ENCODE measurements at regions not wholly inside any gene's neighbourhood (a gene's known extent, or its start where the extent isn't known, plus 50 kb on each side); places are given as distances from the start of the nearest gene placed in this dataset.
A peak's percentile ranks its signal among the peaks of the same experiment; 100 is the strongest.

DNA sequence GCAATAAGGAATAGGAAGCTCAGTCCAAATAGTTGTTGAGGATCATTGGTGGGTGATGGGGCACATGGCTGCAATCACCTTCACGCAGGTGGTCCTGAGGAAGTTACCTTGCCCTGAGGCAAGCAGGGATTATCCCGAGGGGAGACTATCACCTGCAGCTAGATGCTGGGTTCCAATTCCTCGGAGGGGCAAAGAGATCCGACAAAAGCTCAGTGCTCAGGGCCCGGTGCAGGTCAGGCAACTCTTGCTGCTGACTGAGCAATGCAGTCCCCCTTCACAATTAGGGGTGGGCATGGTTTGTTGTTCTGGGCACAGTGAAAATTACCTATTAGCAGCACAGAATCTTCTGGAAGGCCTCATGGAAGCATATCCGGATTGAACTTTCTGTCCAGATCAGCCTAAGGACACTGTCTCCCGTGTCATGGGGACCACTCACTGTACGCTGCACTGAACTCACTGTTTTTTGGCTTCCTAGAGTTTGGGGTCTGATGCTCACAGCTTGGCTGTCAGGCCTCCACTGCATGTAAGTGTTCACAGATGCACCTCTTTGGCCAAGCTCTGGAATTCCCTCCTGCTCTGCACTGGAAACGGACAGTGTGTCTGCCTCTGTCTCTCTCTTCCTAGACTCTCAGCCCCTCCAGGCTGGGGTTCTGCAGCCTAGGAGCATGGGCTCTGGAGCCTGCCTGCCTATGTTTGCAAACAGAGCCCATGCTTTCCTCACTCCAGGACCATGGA is 372.7 kb downstream of the ZNF536 start:
- no peaks in the 10 kb centered on the region for H3K79me2 ChIP-seq (ENCODE audit: insufficient read depth, low read length)
- no peaks in the 10 kb centered on the region for H3K4me1 Mint-ChIP-seq
- H3K4me1 ChIP-seq (ENCODE audit: control insufficient read depth in 1 of 2, insufficient read depth in 2 of 2, low read length in 2 of 2), result no peaks in the 10 kb centered on the region
- DNase-seq, result no peak
- 91% methylated on average over 8 of the region's 9 CpGs for WGBS (ENCODE audit: insufficient coverage)
- H3K27me3 ChIP-seq (ENCODE audit: control insufficient read depth in 2 of 2, insufficient read depth in 2 of 2, low read length in 2 of 2), result no peaks in the 10 kb centered on the region
- no peaks in the 10 kb centered on the region for H3K36me3 ChIP-seq (replicated peaks in 1 of 2; ENCODE audit: control insufficient read depth in 1 of 2, insufficient read depth in 2 of 2, low read length in 2 of 2)
- intact Hi-C loops (cut with micrococcal nuclease), result no loop called here
- peaks cover 2 to 11% (median 6%) of the 10 kb centered on the region in 7 donors for H3K9me3 Mint-ChIP-seq
- no peak overlapping the region for H3K4me3 Mint-ChIP-seq
- H3K4me2 ChIP-seq (replicated peaks; ENCODE audit: extremely low read depth, low read length, poor library complexity, severe bottlenecking), result no peak overlapping the region
- peaks cover 0 to 7% (median 6%) of the 10 kb centered on the region in 3 donors for H3K27me3 Mint-ChIP-seq (ENCODE audit: low read depth in 3 of 3)
- H3K36me3 Mint-ChIP-seq, result no peaks in the 10 kb centered on the region
- peaks cover 3 to 6% of the 10 kb centered on the region in 2 donors for H3K9me3 ChIP-seq (replicated peaks in 1 of 2; ENCODE audit: control insufficient read depth in 1 of 2, insufficient read depth in 1 of 2, low read length in 2 of 2)
- peak overlapping the region in 1 of 7 donors; percentile 33 for H3K27ac Mint-ChIP-seq
- no peak overlapping the region for H2AFZ ChIP-seq (ENCODE audit: insufficient read depth, low read depth, low read length, poor library complexity, severe bottlenecking)
- H3K27ac ChIP-seq (ENCODE audit: low read depth in 1 of 2, low read length in 2 of 2), result no peak overlapping the region
- TF ChIP-seq, protein P1, sequence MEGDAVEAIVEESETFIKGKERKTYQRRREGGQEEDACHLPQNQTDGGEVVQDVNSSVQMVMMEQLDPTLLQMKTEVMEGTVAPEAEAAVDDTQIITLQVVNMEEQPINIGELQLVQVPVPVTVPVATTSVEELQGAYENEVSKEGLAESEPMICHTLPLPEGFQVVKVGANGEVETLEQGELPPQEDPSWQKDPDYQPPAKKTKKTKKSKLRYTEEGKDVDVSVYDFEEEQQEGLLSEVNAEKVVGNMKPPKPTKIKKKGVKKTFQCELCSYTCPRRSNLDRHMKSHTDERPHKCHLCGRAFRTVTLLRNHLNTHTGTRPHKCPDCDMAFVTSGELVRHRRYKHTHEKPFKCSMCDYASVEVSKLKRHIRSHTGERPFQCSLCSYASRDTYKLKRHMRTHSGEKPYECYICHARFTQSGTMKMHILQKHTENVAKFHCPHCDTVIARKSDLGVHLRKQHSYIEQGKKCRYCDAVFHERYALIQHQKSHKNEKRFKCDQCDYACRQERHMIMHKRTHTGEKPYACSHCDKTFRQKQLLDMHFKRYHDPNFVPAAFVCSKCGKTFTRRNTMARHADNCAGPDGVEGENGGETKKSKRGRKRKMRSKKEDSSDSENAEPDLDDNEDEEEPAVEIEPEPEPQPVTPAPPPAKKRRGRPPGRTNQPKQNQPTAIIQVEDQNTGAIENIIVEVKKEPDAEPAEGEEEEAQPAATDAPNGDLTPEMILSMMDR (IDR thresholded peaks at IDR 0.05), result no peak
- H4K20me1 ChIP-seq (ENCODE audit: insufficient read depth, low read length), result no peaks in the 10 kb centered on the region
- H3K4me3 ChIP-seq (replicated peaks in 1 of 3; ENCODE audit: low read depth in 2 of 3, low read length in 3 of 3), result no peak overlapping the region
- no peak overlapping the region for H3K9ac ChIP-seq (ENCODE audit: insufficient read depth, low read length, poor library complexity, severe bottlenecking)

DNA sequence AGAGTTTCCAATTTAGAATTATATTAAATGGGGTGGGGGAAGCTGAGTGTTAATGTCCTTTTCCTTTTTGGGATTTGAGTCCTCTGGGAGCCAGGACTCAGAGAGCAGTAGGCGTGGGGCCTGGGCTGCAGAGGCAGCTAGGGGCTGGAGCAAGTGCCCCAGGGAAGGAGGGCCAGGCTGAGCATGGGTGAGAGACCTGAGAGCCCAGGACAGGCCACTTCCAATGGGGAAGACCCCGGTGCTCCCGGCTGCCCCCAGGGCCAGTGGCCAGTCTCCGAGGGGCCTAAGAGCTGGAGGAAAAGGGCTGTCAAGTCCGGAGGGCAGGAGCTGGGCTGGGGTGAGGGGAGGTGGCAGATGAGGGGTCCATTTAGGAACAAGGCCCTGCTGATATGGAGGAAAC is 371.5 kb downstream of the ZNF536 start:
- no peaks in the 10 kb centered on the region for H3K79me2 ChIP-seq (ENCODE audit: insufficient read depth, low read length)
- no peaks in the 10 kb centered on the region for H4K20me1 ChIP-seq (ENCODE audit: insufficient read depth, low read length)
- 87% methylated on average over 3 of the region's 5 CpGs for WGBS (ENCODE audit: insufficient coverage)
- H3K4me1 ChIP-seq (ENCODE audit: control insufficient read depth in 1 of 2, insufficient read depth in 2 of 2, low read length in 2 of 2), result no peaks in the 10 kb centered on the region
- H3K9ac ChIP-seq (ENCODE audit: insufficient read depth, low read length, poor library complexity, severe bottlenecking), result no peak overlapping the region
- Mint-ChIP-seq H3K4me3 (no peak overlapping the region), H3K36me3 (no peaks in the 10 kb centered on the region), H3K4me1 (no peaks in the 10 kb centered on the region), H3K27ac (no peak overlapping the region), H3K9me3 (peaks cover 0 to 8% (median 2%) of the 10 kb centered on the region in 7 donors), H3K27me3 (ENCODE audit: low read depth in 3 of 3) (peaks cover 0 to 7% (median 6%) of the 10 kb centered on the region in 3 donors)
- H2AFZ ChIP-seq (ENCODE audit: insufficient read depth, low read depth, low read length, poor library complexity, severe bottlenecking), result no peak overlapping the region
- H3K4me3 ChIP-seq (replicated peaks in 1 of 3; ENCODE audit: low read depth in 2 of 3, low read length in 3 of 3), result no peak overlapping the region
- H3K36me3 ChIP-seq (replicated peaks in 1 of 2; ENCODE audit: control insufficient read depth in 1 of 2, insufficient read depth in 2 of 2, low read length in 2 of 2), result no peaks in the 10 kb centered on the region
- H3K27ac ChIP-seq (ENCODE audit: low read depth in 1 of 2, low read length in 2 of 2), result no peak overlapping the region
- TF ChIP-seq, protein P1 (IDR thresholded peaks at IDR 0.05), result no peak
- H3K9me3 ChIP-seq (replicated peaks in 1 of 2; ENCODE audit: control insufficient read depth in 1 of 2, insufficient read depth in 1 of 2, low read length in 2 of 2), result no peaks in the 10 kb centered on the region
- no peak overlapping the region for H3K4me2 ChIP-seq (replicated peaks; ENCODE audit: extremely low read depth, low read length, poor library complexity, severe bottlenecking)
- no peak for DNase-seq
- no peaks in the 10 kb centered on the region for H3K27me3 ChIP-seq (ENCODE audit: control insufficient read depth in 2 of 2, insufficient read depth in 2 of 2, low read length in 2 of 2)
- intact Hi-C loops (cut with micrococcal nuclease), result no loop called here
